Heart left ventricle (tissue), 16 donors: ENCODE measurements at regions not wholly inside any gene's neighbourhood (a gene's known extent, or its start where the extent isn't known, plus 50 kb on each side); places are given as distances from the start of the nearest gene placed in this dataset.

Experiments used
- ATAC-seq, 4 donors: fragments of 200-7000 bp; cut with Tn5 transposase; one replicate each; pipeline ENCODE4 v1.9.1; 2020 to 2022; ENCODE audit warnings: moderate library complexity in 4 of 4, mild to moderate bottlenecking in 3 of 4, moderate number of reproducible peaks in 1 of 4
- DNase-seq, 5 donors: peaks; one replicate each; pipeline ENCODE4 v3.0.0-alpha.2; 2020
- H3K27ac ChIP-seq, 12 donors: fragments of 200-600 bp; sonication (generic) in 4 of 12; one replicate each; pipeline versions ENCODE4 v1.5.0 to v1.8.0; 2016 to 2022; ENCODE audit warnings: mild to moderate bottlenecking in 2 of 12
- H3K27me3 ChIP-seq, 9 donors: fragments of 200-600 bp; sonication (generic) in 2 of 9; one replicate each; pipeline versions ENCODE4 v1.5.1 to v1.8.0; 2016 to 2022; ENCODE audit warnings: mild to moderate bottlenecking in 3 of 9
- H3K36me3 ChIP-seq, 9 donors: fragments of 200-600 bp; sonication (generic) in 2 of 9; one replicate each; pipeline versions ENCODE4 v1.5.0 to v1.8.0; 2018 to 2022; ENCODE audit warnings: mild to moderate bottlenecking in 2 of 9
- H3K4me1 ChIP-seq, 12 donors: fragments of 200-600 bp; sonication (generic) in 4 of 12; one replicate each; pipeline versions ENCODE4 v1.5.0 to v1.8.0; 2016 to 2022; ENCODE audit warnings: mild to moderate bottlenecking in 3 of 12
- H3K4me3 ChIP-seq, 12 donors: fragments of 200-600 bp; sonication (generic) in 4 of 12; one replicate each; pipeline versions ENCODE4 v1.5.0 to v1.8.0; 2017 to 2022; ENCODE audit warnings: mild to moderate bottlenecking in 9 of 12, moderate library complexity in 4 of 12
- H3K9me3 ChIP-seq, 12 donors: fragments of 200-600 bp; sonication (generic) in 4 of 12; one replicate each; pipeline versions ENCODE4 v1.5.0 to v1.8.0; 2016 to 2022; ENCODE audit warnings: mild to moderate bottlenecking in 1 of 12
- CTCF ChIP-seq, 12 donors: fragments of 200-600 bp; sonication (generic) in 4 of 12; IDR thresholded peaks; one replicate each; pipeline versions ENCODE4 v1.5.0 to v1.8.0; 2018 to 2022; ENCODE audit warnings: antibody characterized with exemption in 12 of 12, mild to moderate bottlenecking in 5 of 12
- POLR2A ChIP-seq, 2 donors: fragments of 450-650 bp; IDR thresholded peaks; one replicate each; pipeline ENCODE4 v1.6.1; 2017; ENCODE audit warnings: antibody characterized with exemption in 2 of 2, mild to moderate bottlenecking in 2 of 2, moderate library complexity in 2 of 2
- WGBS, 4 donors: extraction: QIAGEN DNeasy Blood & Tissue Kit in 2 of 4; methylation state at CpG; one replicate each; pipeline versions ENCODE4 v1.1.5 to v1.1.7; 2013 to 2018; 5-methylcytosine and 5-hydroxymethylcytosine counted together
- intact Hi-C, 10 donors: fragments of 100-400 bp; cut with DNase I; formaldehyde crosslinking; loops; one replicate each; pipeline versions ENCODE4 v1.11.1 to v1.14.2; 2022
- donor health status: ischemic (EF 13 %, LVEDD 7.1; RV severe dilation, severe dysfunction).
- donor health status: healthy with polysubstance abuse.
- donor health status: DM: no; HTN: yes; CAD: no.
- donor health status: DM: no; HTN: no; CAD: no.
- donor health status: ischemic (EF 25% LVEDD 6.9; RV normal size, moderate dysfunction).
- donor health status: ischemic (EF 25% LVEDD 5.7; RV mildly dilated, moderate dysfunction).
- donor health status: healthy.
- donor health status: DM: yes; HTN: yes; CAD: no.
- donor health status: ischemic (EF 35%, LVEDD 5.7; RV mildly dilated, moderate dysfunction).
- donor health status: nonischemic (EF 11% LVEDD 7.7; RV severe dilation, severe dysfunction).
- donor health status: DM: yes; HTN: yes; CAD: no.
- donor health status: PGD.
- donor health status: ischemic (EF 29% LVEDD 5.4; RV normal size, mild dysfunction).
- donor health status: nonischemic (EF 23%, LVEDD 6.1; RV moderate dilation, normal function).

- Histone ChIP-seq H3K27ac (no peak overlapping the region), H3K27me3 (no peaks in the 10 kb centered on the region), H3K4me3 (no peak overlapping the region), H3K36me3 (no peaks in the 10 kb centered on the region), H3K4me1 (no peaks in the 10 kb centered on the region), H3K9me3 (peaks cover 0 to 16% (median 0%) of the 10 kb centered on the region in 12 donors)
- intact Hi-C loops: no loop called here
- DNase-seq: no peak
- WGBS, 4 donors: 58 to 81% (median 72%) methylated on average over 3 of the region's 3 CpGs
- TF ChIP-seq POLR2A (IDR thresholded peaks at IDR 0.05): no peak
- no peak for TF ChIP-seq CTCF (IDR thresholded peaks at IDR 0.05)
- no peak for ATAC-seq
Observed at GRCh38 chrX:40973619-40974018, 111.6 kb upstream of the USP9X start.

DNA sequence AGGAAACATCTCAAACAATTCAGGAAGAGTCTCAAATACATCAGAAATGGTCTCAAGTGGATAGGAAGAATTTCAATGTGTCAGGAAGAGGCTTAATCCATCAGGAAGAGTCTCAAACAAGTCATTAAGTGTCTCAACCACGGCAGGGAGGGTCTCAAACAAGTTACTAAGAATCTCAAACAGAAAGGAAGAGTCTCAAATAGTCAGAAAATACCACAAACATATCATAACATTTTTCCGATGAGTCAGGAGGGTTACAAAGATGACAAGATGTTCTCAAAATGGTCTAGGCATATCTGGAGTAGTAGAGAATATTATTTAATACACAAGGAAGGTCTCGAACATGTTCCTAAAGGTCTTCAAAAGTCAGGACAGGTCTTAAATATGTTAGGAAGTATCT lies 109.3 kb upstream of the USP9X start:
- DNase-seq (no peak), ATAC-seq (no peak)
- 73 to 90% (median 86%) methylated on average over 3 of the region's 3 CpGs for WGBS, 4 donors
- Histone ChIP-seq H3K9me3 (peaks cover 0 to 16% (median 0%) of the 10 kb centered on the region in 12 donors), H3K4me3 (no peak overlapping the region), H3K27ac (no peak overlapping the region), H3K27me3 (peaks cover 0 to 4% (median 0%) of the 10 kb centered on the region in 9 donors), H3K4me1 (no peaks in the 10 kb centered on the region), H3K36me3 (no peaks in the 10 kb centered on the region)
- TF ChIP-seq POLR2A (IDR thresholded peaks at IDR 0.05) (no peak), CTCF (IDR thresholded peaks at IDR 0.05) (no peak)
- intact Hi-C loops: no loop called here

GRCh38 chrX:40976981-40977380 lies 108.3 kb upstream of the USP9X start:
- intact Hi-C loops: no loop called here
- TF ChIP-seq POLR2A (IDR thresholded peaks at IDR 0.05): no peak
- TF ChIP-seq CTCF (IDR thresholded peaks at IDR 0.05): no peak
- H3K9me3 ChIP-seq: peaks cover 0 to 11% (median 0%) of the 10 kb centered on the region in 12 donors
- H3K27ac ChIP-seq: no peak overlapping the region
- no peak overlapping the region for H3K4me3 ChIP-seq
- peaks cover 0 to 4% (median 0%) of the 10 kb centered on the region in 9 donors for H3K27me3 ChIP-seq
- WGBS, 4 donors: 92 to 100% (median 94%) methylated on average over 1 of the region's 1 CpG
- ATAC-seq (no peak), DNase-seq (no peak)
- H3K4me1 ChIP-seq: no peaks in the 10 kb centered on the region
- H3K36me3 ChIP-seq: no peaks in the 10 kb centered on the region

GRCh38 chrX:40984962-40985361 lies 100.3 kb upstream of the USP9X start:
- ATAC-seq (no peak), DNase-seq (no peak)
- H3K36me3 ChIP-seq: no peaks in the 10 kb centered on the region
- H3K27ac ChIP-seq: no peak overlapping the region
- peaks cover 0 to 4% (median 0%) of the 10 kb centered on the region in 9 donors for H3K27me3 ChIP-seq
- no peaks in the 10 kb centered on the region for H3K9me3 ChIP-seq
- TF ChIP-seq POLR2A (IDR thresholded peaks at IDR 0.05): no peak
- 85 to 96% (median 93%) methylated on average over 4 of the region's 4 CpGs for WGBS, 4 donors
- H3K4me1 ChIP-seq: no peaks in the 10 kb centered on the region
- intact Hi-C loops: no loop called here
- no peak overlapping the region for H3K4me3 ChIP-seq

- no peak for ATAC-seq
- 53 to 82% (median 69%) methylated on average over 2 of the region's 2 CpGs for WGBS, 4 donors
Observed at GRCh38 chrX:40987413-40987812, 97.8 kb upstream of the USP9X start.

More at GRCh38 chrX:40987413-40987812, 97.8 kb upstream of the USP9X start:
- Histone ChIP-seq H3K27ac (no peak overlapping the region), H3K27me3 (peaks cover 0 to 7% (median 0%) of the 10 kb centered on the region in 9 donors), H3K9me3 (no peaks in the 10 kb centered on the region), H3K4me1 (no peaks in the 10 kb centered on the region), H3K36me3 (no peaks in the 10 kb centered on the region), H3K4me3 (no peak overlapping the region)
- intact Hi-C loops: no loop called here
- DNase-seq: no peak
- TF ChIP-seq POLR2A (IDR thresholded peaks at IDR 0.05) (no peak), CTCF (IDR thresholded peaks at IDR 0.05) (no peak)
